ENCODE measurements at regions not wholly inside any gene's neighbourhood (a gene's known extent, or its start where the extent isn't known, plus 50 kb on each side); places are given as distances from the start of the nearest gene placed in this dataset.

GRCh38 chr12:20248646-20249045 lies 119.7 kb upstream of the PDE3A start:
- Histone ChIP-seq H3K27ac (no peak overlapping the region), H3K36me3 (no peaks in the 10 kb centered on the region), H3K9me3 (no peaks in the 10 kb centered on the region), H3K27me3 (no peaks in the 10 kb centered on the region), H3K4me1 (no peaks in the 10 kb centered on the region), H3K4me3 (no peak overlapping the region)
- DNase-seq = no peak
- intact Hi-C loops (cut with DNase I) = no loop called here
- TF ChIP-seq POLR2A (IDR thresholded peaks at IDR 0.05) (no peak), CTCF (IDR thresholded peaks at IDR 0.05) (no peak)
- WGBS, 2 donors = 76 to 87% methylated on average over 2 of the region's 3 CpGs

GRCh38 chr12:20250761-20251160 lies 117.6 kb upstream of the PDE3A start:
- DNase-seq = no peak
- 86 to 87% methylated on average over 1 of the region's 1 CpG for WGBS, 2 donors
- Histone ChIP-seq H3K27me3 (no peaks in the 10 kb centered on the region), H3K4me1 (no peaks in the 10 kb centered on the region), H3K36me3 (no peaks in the 10 kb centered on the region), H3K4me3 (no peak overlapping the region), H3K27ac (no peak overlapping the region), H3K9me3 (no peaks in the 10 kb centered on the region)
- intact Hi-C loops (cut with DNase I) = no loop called here
- TF ChIP-seq CTCF (IDR thresholded peaks at IDR 0.05) (no peak), POLR2A (IDR thresholded peaks at IDR 0.05) (no peak)

GRCh38 chr12:20257311-20257710 lies 111.0 kb upstream of the PDE3A start:
- Histone ChIP-seq H3K4me1 (no peaks in the 10 kb centered on the region), H3K27me3 (no peaks in the 10 kb centered on the region), H3K9me3 (no peaks in the 10 kb centered on the region), H3K36me3 (no peaks in the 10 kb centered on the region), H3K27ac (no peak overlapping the region), H3K4me3 (no peak overlapping the region)
- no peak for TF ChIP-seq CTCF (IDR thresholded peaks at IDR 0.05)
- no peak for TF ChIP-seq POLR2A (IDR thresholded peaks at IDR 0.05)
- intact Hi-C loops (cut with DNase I) = no loop called here
- DNase-seq = no peak

- DNase-seq = no peak
- H3K9me3 ChIP-seq = no peaks in the 10 kb centered on the region
- WGBS, 2 donors = 46 to 60% methylated on average over 2 of the region's 2 CpGs
- no peaks in the 10 kb centered on the region for H3K36me3 ChIP-seq
- H3K4me3 ChIP-seq = no peak overlapping the region
- intact Hi-C loops (cut with DNase I) = no loop called here
- H3K4me1 ChIP-seq = no peaks in the 10 kb centered on the region
- no peak overlapping the region for H3K27ac ChIP-seq
- TF ChIP-seq POLR2A (IDR thresholded peaks at IDR 0.05) = no peak
- TF ChIP-seq CTCF (IDR thresholded peaks at IDR 0.05) = no peak
- no peaks in the 10 kb centered on the region for H3K27me3 ChIP-seq
Measured at GRCh38 chr12:20259786-20260185, 108.6 kb upstream of the PDE3A start.

- Histone ChIP-seq H3K36me3 (no peaks in the 10 kb centered on the region), H3K27me3 (no peaks in the 10 kb centered on the region), H3K4me1 (no peaks in the 10 kb centered on the region), H3K9me3 (no peaks in the 10 kb centered on the region), H3K27ac (no peak overlapping the region), H3K4me3 (no peak overlapping the region)
- intact Hi-C loops (cut with DNase I) = no loop called here
- TF ChIP-seq POLR2A (IDR thresholded peaks at IDR 0.05) (no peak), CTCF (IDR thresholded peaks at IDR 0.05) (no peak)
- WGBS, 2 donors = 47 to 51% methylated on average over 4 of the region's 4 CpGs
- no peak for DNase-seq
Measured at GRCh38 chr12:20260851-20261250, 107.5 kb upstream of the PDE3A start.
